Fibroblast of pulmonary artery (primary cell): ENCODE measurements at regions not wholly inside any gene's neighbourhood (a gene's known extent, or its start where the extent isn't known, plus 50 kb on each side); places are given as distances from the start of the nearest gene placed in this dataset.

Experiments
- DNase-seq: peaks from one replicate; pipeline ENCODE4 v3.0.0-alpha.2; 2010; ENCODE audit warnings: low read depth
- H3K4me3 ChIP-seq: replicated peaks from 2 replicates; pipeline ENCODE4 v1.5.1; 2011; ENCODE audit warnings: low read depth, mild to moderate bottlenecking, control low read depth, low read length, moderate library complexity
- TF ChIP-seq, protein P1 (sequence below): IDR thresholded peaks from 2 replicates; pipeline ENCODE4 v1.5.1; 2011; ENCODE audit warnings: mild to moderate bottlenecking, control low read depth, low read length, inconsistent platforms; ENCODE audit errors: missing control alignments

DNA sequence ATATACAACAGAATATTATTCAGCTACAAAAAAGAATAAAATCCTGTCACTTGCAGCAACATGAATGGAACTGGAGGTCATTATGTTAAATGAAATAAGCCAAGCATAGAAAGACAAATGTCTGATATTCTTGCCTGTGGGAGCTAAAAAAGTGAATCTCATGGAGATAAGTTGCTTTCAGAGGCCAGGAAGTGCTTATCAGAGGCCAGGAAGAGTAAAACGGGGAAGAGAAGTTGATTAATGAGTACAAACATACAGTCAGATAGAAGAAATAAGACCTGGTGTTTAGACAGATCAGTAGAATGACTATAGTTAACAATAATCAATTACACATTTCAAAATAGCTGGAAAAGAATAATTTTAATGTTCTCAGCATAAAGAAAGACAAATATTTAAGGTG, 54.4 kb upstream of the CPHXL start:
- TF ChIP-seq, protein P1, sequence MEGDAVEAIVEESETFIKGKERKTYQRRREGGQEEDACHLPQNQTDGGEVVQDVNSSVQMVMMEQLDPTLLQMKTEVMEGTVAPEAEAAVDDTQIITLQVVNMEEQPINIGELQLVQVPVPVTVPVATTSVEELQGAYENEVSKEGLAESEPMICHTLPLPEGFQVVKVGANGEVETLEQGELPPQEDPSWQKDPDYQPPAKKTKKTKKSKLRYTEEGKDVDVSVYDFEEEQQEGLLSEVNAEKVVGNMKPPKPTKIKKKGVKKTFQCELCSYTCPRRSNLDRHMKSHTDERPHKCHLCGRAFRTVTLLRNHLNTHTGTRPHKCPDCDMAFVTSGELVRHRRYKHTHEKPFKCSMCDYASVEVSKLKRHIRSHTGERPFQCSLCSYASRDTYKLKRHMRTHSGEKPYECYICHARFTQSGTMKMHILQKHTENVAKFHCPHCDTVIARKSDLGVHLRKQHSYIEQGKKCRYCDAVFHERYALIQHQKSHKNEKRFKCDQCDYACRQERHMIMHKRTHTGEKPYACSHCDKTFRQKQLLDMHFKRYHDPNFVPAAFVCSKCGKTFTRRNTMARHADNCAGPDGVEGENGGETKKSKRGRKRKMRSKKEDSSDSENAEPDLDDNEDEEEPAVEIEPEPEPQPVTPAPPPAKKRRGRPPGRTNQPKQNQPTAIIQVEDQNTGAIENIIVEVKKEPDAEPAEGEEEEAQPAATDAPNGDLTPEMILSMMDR, result no peak
- DNase-seq, result no peak
- no peak overlapping the region for H3K4me3 ChIP-seq

- TF ChIP-seq, protein P1, result no peak
- no peak for DNase-seq
- no peak overlapping the region for H3K4me3 ChIP-seq
Observed at GRCh38 chr16:75781683-75782343, 55.5 kb upstream of the CPHXL start.

GRCh38 chr16:75787440-75787839, 61.1 kb upstream of the CPHXL start:
- TF ChIP-seq, protein P1, result no peak
- DNase-seq, result no peak
- H3K4me3 ChIP-seq, result no peak overlapping the region

- TF ChIP-seq, protein P1, result peak; percentile 82
- peak; percentile 67 for DNase-seq
- no peak overlapping the region for H3K4me3 ChIP-seq
Observed at GRCh38 chr16:75789237-75789636, 62.9 kb upstream of the CPHXL start.

DNA sequence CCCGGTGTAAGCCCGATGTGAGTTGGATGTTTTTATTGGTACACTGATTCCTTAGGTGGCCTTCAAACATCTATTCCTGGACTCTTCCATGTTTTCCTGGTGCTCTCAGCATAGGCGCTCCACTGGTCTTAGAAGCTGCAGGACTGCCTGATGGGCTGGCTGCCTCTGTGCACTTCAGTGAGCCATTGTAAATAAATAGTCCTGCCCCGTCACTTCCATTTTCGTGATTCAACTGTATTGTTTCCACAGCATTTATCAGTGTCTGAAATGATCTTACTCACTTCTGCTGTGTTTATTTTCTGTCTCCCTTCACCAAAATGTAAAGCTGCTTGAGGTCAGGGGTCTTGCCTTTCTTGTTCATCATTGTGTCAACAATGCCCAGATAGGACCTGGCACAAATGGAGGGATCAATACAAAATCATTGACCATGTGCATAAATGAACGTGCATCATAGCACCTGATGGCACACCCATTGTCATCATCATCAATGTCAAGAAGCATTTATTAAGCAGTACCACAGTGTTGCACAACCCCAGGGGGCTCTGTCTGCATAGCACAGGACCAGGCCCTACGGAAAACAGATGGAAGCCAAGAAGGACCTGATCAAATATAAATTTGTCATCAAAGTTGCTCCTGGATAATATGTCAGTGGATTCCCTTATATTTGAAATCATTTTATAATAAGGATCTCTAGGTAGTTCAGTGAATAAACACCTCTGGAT, 66.6 kb upstream of the CPHXL start:
- DNase-seq, result no peak
- no peak overlapping the region for H3K4me3 ChIP-seq
- TF ChIP-seq, protein P1, result no peak

DNA sequence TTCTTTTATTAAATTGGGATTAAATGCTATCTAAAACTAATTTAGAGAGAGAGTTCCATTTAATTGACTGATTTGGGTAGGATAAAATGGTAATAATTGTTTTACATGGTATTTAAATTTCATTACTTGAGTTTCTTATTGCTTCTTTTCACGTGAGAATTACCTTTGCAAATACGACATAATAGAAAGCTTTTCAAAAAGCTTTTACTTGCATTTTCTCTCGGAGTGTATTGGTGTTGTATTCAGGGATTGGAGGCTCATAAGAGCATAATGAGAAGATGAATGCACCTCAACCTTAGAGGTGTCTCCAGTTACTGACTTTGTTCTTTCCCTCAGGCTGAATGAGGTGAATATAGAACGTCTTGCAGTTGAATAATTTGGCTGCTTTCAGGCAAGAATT, 67.4 kb upstream of the CPHXL start:
- DNase-seq, result no peak
- TF ChIP-seq, protein P1, result no peak

GRCh38 chr16:75794426-75794825, 68.1 kb upstream of the CPHXL start:
- no peak for DNase-seq
- TF ChIP-seq, protein P1, result no peak
- H3K4me3 ChIP-seq, result no peak overlapping the region

More for the DNA sequence above, 67.4 kb upstream of the CPHXL start:
- no peak overlapping the region for H3K4me3 ChIP-seq
